RWPE1 (cell line): ENCODE measurements at regions not wholly inside any gene's neighbourhood (a gene's known extent, or its start where the extent isn't known, plus 50 kb on each side); places are given as distances from the start of the nearest gene placed in this dataset.

ENCODE experiments used
- CTCF ChIA-PET: fragments of 350-600 bp; sonication (Branson Sonifier 250); formaldehyde crosslinking; extraction: SDS; loops from one replicate; lab custom pipeline; 2021; lab: Yijun Ruan, JAX
- POLR2A ChIA-PET: fragments of 400-600 bp; formaldehyde crosslinking; extraction: SDS; loops from one replicate; lab custom pipeline; 2020; ENCODE audit warnings: antibody characterized with exemption; ENCODE audit not compliant: low non-redundant PET; lab: Yijun Ruan, JAX
- DNase-seq: peaks from one replicate; pipeline ENCODE4 v3.0.0; 2012; ENCODE audit warnings: low spot score
- H3K27ac ChIP-seq: fragments of 450-650 bp; 2 replicates; pipeline ENCODE4 v1.5.1; 2017
- TF ChIP-seq, protein P1 (sequence below): fragments of 450-650 bp; conservative IDR thresholded peaks from 2 replicates; pipeline ENCODE4 v1.5.1; 2017; ENCODE audit warnings: low read depth, mild to moderate bottlenecking

DNA sequence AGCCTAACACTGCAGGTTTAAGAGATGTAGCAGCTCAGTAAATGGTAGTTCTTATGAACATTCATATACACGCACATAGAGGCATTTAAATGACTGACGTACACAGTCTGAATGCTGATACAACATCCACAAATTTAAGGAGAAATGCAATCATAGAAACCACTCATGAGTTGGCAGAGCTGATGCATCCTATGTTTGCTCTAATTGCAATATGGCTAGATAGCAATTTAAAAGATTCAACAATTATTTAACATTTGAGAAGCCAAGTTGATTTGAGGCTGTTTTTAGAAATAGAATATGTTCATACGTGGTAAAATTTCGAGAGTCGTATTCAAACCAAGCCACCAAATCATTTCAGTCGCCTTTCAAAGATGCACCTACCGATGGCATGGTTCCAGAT is 135.6 kb downstream of the PFKFB3 start:
- DNase-seq = no peak
- TF ChIP-seq, protein P1, sequence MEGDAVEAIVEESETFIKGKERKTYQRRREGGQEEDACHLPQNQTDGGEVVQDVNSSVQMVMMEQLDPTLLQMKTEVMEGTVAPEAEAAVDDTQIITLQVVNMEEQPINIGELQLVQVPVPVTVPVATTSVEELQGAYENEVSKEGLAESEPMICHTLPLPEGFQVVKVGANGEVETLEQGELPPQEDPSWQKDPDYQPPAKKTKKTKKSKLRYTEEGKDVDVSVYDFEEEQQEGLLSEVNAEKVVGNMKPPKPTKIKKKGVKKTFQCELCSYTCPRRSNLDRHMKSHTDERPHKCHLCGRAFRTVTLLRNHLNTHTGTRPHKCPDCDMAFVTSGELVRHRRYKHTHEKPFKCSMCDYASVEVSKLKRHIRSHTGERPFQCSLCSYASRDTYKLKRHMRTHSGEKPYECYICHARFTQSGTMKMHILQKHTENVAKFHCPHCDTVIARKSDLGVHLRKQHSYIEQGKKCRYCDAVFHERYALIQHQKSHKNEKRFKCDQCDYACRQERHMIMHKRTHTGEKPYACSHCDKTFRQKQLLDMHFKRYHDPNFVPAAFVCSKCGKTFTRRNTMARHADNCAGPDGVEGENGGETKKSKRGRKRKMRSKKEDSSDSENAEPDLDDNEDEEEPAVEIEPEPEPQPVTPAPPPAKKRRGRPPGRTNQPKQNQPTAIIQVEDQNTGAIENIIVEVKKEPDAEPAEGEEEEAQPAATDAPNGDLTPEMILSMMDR = no peak
- CTCF ChIA-PET = no interaction called here
- POLR2A ChIA-PET = no interaction called here
- H3K27ac ChIP-seq = no peak overlapping the region

DNA sequence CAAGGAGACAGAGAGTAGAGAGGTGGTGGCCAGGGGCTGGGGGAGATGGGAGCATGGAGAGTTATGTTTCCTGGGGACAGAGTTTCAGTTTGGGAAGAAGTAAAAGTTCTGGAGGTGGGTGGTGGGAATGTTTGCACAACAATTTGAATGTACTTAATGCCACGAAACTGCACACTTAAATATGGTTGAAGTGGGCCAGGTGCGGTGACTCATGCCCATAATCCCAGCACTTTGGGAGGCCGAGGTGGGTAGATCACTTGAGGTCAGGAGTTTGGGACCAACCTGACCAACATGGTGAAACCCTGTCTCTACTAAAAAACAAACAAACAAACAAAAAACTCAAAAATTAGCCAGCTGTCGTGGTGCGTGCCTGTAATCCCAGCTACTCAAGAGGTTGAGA is 137.2 kb downstream of the PFKFB3 start:
- ChIA-PET CTCF (no interaction called here), POLR2A (no interaction called here)
- H3K27ac ChIP-seq = no peak overlapping the region
- TF ChIP-seq, protein P1 = no peak
- DNase-seq = no peak

GRCh38 chr10:6342096-6342685 is 139.5 kb downstream of the PFKFB3 start:
- POLR2A ChIA-PET = no interaction called here
- CTCF ChIA-PET = interaction anchor here (0.5 kb wide), 1 partner anchor 12 kb away, joined by 6 read pairs; no protein-coding TSS in a partner anchor
- DNase-seq = no peak
- TF ChIP-seq, protein P1 = no peak
- H3K27ac ChIP-seq = no peak overlapping the region

GRCh38 chr10:6343305-6344010 is 140.7 kb downstream of the PFKFB3 start:
- ChIA-PET POLR2A (no interaction called here), CTCF (no interaction called here)
- TF ChIP-seq, protein P1 = no peak
- no peak for DNase-seq
- no peak overlapping the region for H3K27ac ChIP-seq

GRCh38 chr10:6345404-6345803 is 142.7 kb downstream of the PFKFB3 start:
- POLR2A ChIA-PET = no interaction called here
- CTCF ChIA-PET = no interaction called here

DNA sequence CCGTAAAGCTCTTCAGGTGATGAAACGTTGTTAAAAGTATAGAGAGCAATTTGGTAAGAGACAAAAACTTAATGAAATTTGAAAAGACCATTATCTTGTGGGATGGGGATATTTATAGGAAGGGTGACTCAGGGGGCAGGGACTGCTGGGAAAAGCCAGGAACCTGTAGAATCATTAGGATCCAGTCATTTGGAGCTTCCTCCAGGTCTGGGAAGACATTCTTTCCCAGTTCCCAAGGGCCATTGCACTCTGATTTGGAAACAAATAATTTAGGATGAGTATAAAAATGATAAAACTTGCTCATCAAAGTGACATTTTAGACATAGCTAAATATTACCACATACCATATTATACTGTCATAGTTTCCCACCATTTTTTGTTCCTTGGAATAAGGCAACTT is 143.9 kb downstream of the PFKFB3 start:
- TF ChIP-seq, protein P1 = no peak
- H3K27ac ChIP-seq = no peak overlapping the region
- DNase-seq = no peak
- CTCF ChIA-PET = interaction anchor here (0.6 kb wide), 1 partner anchor 1266 kb away, joined by 7 read pairs; no protein-coding TSS in a partner anchor
- POLR2A ChIA-PET = no interaction called here

More at GRCh38 chr10:6345404-6345803, 142.7 kb downstream of the PFKFB3 start:
- TF ChIP-seq, protein P1 = no peak
- H3K27ac ChIP-seq = no peak overlapping the region
- DNase-seq = no peak
